ENCODE measurements at regions not wholly inside any gene's neighbourhood (a gene's known extent, or its start where the extent isn't known, plus 50 kb on each side); places are given as distances from the start of the nearest gene placed in this dataset.
A peak's percentile ranks its signal among the peaks of the same experiment; 100 is the strongest.

- H3K9me3 ChIP-seq: no peaks in the 10 kb centered on the region
- FAIRE-seq: no peak
- ATAC-seq: no peak
- intact Hi-C loops (cut with DNase I): no loop called here
- no peaks in the 10 kb centered on the region for H3K4me1 ChIP-seq
- no peak for DNase-seq
- H3K36me3 ChIP-seq: no peaks in the 10 kb centered on the region
- TF ChIP-seq CTCF (IDR thresholded peaks at IDR 0.05): no peak
- WGBS, 2 donors: 73 to 75% methylated on average over 5 of the region's 5 CpGs
- no peaks in the 10 kb centered on the region for H3K27me3 ChIP-seq
- H3K4me3 ChIP-seq: no peak overlapping the region
- no peak overlapping the region for H3K27ac ChIP-seq
Measured at GRCh38 chr6:168201799-168202198, 117.8 kb downstream of the DACT2 start.

- intact Hi-C loops (cut with DNase I): no loop called here
- Histone ChIP-seq H3K27me3 (no peaks in the 10 kb centered on the region), H3K36me3 (no peaks in the 10 kb centered on the region), H3K27ac (no peak overlapping the region), H3K4me3 (no peak overlapping the region), H3K4me1 (no peaks in the 10 kb centered on the region), H3K9me3 (no peaks in the 10 kb centered on the region)
- ATAC-seq (peak in 3 of 4 donors; percentile 71 to 83 (median 78)), DNase-seq (peak in 2 of 6 donors; percentile 42 to 67), FAIRE-seq (no peak)
- TF ChIP-seq CTCF (IDR thresholded peaks at IDR 0.05): peak in 3 of 4 donors; percentile 25 to 43 (median 34)
- WGBS, 2 donors: 21 to 22% methylated on average over 7 of the region's 7 CpGs
Measured at GRCh38 chr6:168201383-168201782, 118.2 kb downstream of the DACT2 start.

- H3K4me1 ChIP-seq: peaks cover 6 to 7% (median 6%) of the 10 kb centered on the region in 3 donors
- no peaks in the 10 kb centered on the region for H3K27me3 ChIP-seq
- no peaks in the 10 kb centered on the region for H3K9me3 ChIP-seq
- FAIRE-seq: no peak
- ATAC-seq: no peak
- H3K4me3 ChIP-seq: no peak overlapping the region
- DNase-seq: no peak
- no peak for TF ChIP-seq CTCF (IDR thresholded peaks at IDR 0.05)
- H3K36me3 ChIP-seq: no peaks in the 10 kb centered on the region
- intact Hi-C loops (cut with DNase I): no loop called here
- H3K27ac ChIP-seq: no peak overlapping the region
- 80 to 85% methylated on average over 8 of the region's 8 CpGs for WGBS, 2 donors
Measured at GRCh38 chr6:168200571-168201134, 118.9 kb downstream of the DACT2 start.

- H3K27me3 ChIP-seq: no peaks in the 10 kb centered on the region
- no peaks in the 10 kb centered on the region for H3K36me3 ChIP-seq
- ATAC-seq: no peak
- H3K9me3 ChIP-seq: no peaks in the 10 kb centered on the region
- intact Hi-C loops (cut with DNase I): loop anchor here in 1 of 3 donors (5.0 kb wide), 1 partner anchor 154 kb away; no protein-coding TSS in a partner anchor
- WGBS, 2 donors: 86 to 88% methylated on average over 21 of the region's 21 CpGs
- peak in 1 of 6 donors; percentile 4 for DNase-seq
- H3K4me3 ChIP-seq: no peak overlapping the region
- no peak overlapping the region for H3K27ac ChIP-seq
- H3K4me1 ChIP-seq: peaks cover 6 to 10% (median 9%) of the 10 kb centered on the region in 3 donors
- TF ChIP-seq CTCF (IDR thresholded peaks at IDR 0.05): no peak
- no peak for FAIRE-seq
Measured at GRCh38 chr6:168198302-168199180, 119.5 kb upstream of the FRMD1 start.
